H9 (cell line): ENCODE measurements at regions not wholly inside any gene's neighbourhood (a gene's known extent, or its start where the extent isn't known, plus 50 kb on each side); places are given as distances from the start of the nearest gene placed in this dataset.

ENCODE experiments used
- DNase-seq: peaks from one replicate; pipeline ENCODE4 v3.0.0-alpha.2; 2017
- H2AFZ ChIP-seq: one replicate; pipeline ENCODE4 v1.6.1; 2013; ENCODE audit warnings: mild to moderate bottlenecking, low read length, control low read depth, moderate library complexity
- H2AK5ac ChIP-seq: 2 replicates; pipeline ENCODE4 v1.6.1; 2013; ENCODE audit warnings: low read length, control low read depth, mixed read lengths; ENCODE audit not compliant: insufficient read length
- H2BK120ac ChIP-seq: one replicate; pipeline ENCODE4 v1.6.1; 2013; ENCODE audit warnings: low read depth, mild to moderate bottlenecking, low read length, control low read depth, inconsistent platforms; ENCODE audit not compliant: poor library complexity, severe bottlenecking
- H2BK12ac ChIP-seq: 2 replicates; pipeline ENCODE4 v1.6.1; 2013; ENCODE audit warnings: low read length, control low read depth, mixed read lengths, low read depth; ENCODE audit not compliant: insufficient read length
- H2BK15ac ChIP-seq: 2 replicates; pipeline ENCODE4 v1.6.1; 2013; ENCODE audit warnings: low read depth, low read length, control low read depth
- H2BK20ac ChIP-seq: one replicate; pipeline ENCODE4 v1.6.1; 2013; ENCODE audit warnings: low read depth, mild to moderate bottlenecking, low read length, control low read depth, inconsistent platforms; ENCODE audit not compliant: poor library complexity, severe bottlenecking
- H2BK5ac ChIP-seq: 2 replicates; pipeline ENCODE4 v1.6.1; 2013; ENCODE audit warnings: low read length, control low read depth, mixed read lengths; ENCODE audit not compliant: insufficient read length
- H3K14ac ChIP-seq: 2 replicates; pipeline ENCODE4 v1.6.1; 2013; ENCODE audit warnings: low read length, control low read depth; ENCODE audit not compliant: insufficient read depth
- H3K18ac ChIP-seq: 2 replicates; pipeline ENCODE4 v1.6.1; 2013; ENCODE audit warnings: low read depth, mild to moderate bottlenecking, mixed read lengths, low read length, control low read depth; ENCODE audit not compliant: insufficient read length
- H3K23ac ChIP-seq: 2 replicates; pipeline ENCODE4 v1.6.1; 2013; ENCODE audit warnings: low read length, control low read depth, mixed read lengths, low read depth; ENCODE audit not compliant: insufficient read length
- H3K23me2 ChIP-seq: 2 replicates; pipeline ENCODE4 v1.6.1; 2013; ENCODE audit warnings: low read depth, mild to moderate bottlenecking, mixed read lengths, low read length, control low read depth; ENCODE audit not compliant: insufficient read length, poor library complexity, severe bottlenecking
- H3K27ac ChIP-seq: 2 replicates; pipeline ENCODE4 v1.5.1; 2013; ENCODE audit warnings: low read length, control low read depth, mixed read lengths, low read depth; ENCODE audit not compliant: insufficient read length
- H3K27me3 ChIP-seq: 2 replicates; pipeline ENCODE4 v1.6.1; 2013; ENCODE audit warnings: low read length, control low read depth, inconsistent platforms; ENCODE audit not compliant: insufficient read depth
- H3K4ac ChIP-seq: 2 replicates; pipeline ENCODE4 v1.6.1; 2013; ENCODE audit warnings: low read depth, mild to moderate bottlenecking, control low read depth, inconsistent platforms, low read length, moderate library complexity
- H3K4me1 ChIP-seq: 2 replicates; pipeline ENCODE4 v1.6.1; 2013; ENCODE audit warnings: low read length, control low read depth, inconsistent platforms; ENCODE audit not compliant: insufficient read depth
- H3K4me2 ChIP-seq: 2 replicates; pipeline ENCODE4 v1.6.1; 2013; ENCODE audit warnings: low read length, control low read depth, mixed read lengths; ENCODE audit not compliant: insufficient read length, insufficient read depth
- H3K56ac ChIP-seq: 2 replicates; pipeline ENCODE4 v1.6.1; 2013; ENCODE audit warnings: low read depth, mild to moderate bottlenecking, mixed read lengths, low read length, control low read depth; ENCODE audit not compliant: insufficient read length
- H3K79me1 ChIP-seq: 2 replicates; pipeline ENCODE4 v1.6.1; 2013; ENCODE audit warnings: low read depth, mild to moderate bottlenecking, moderate library complexity, low read length, control low read depth, inconsistent platforms; ENCODE audit not compliant: insufficient read depth, poor library complexity, severe bottlenecking
- H3K79me2 ChIP-seq: 2 replicates; pipeline ENCODE4 v1.6.1; 2013; ENCODE audit warnings: low read length, control low read depth, inconsistent platforms; ENCODE audit not compliant: insufficient read depth
- H3K9ac ChIP-seq: 2 replicates; pipeline ENCODE4 v1.6.1; 2013; ENCODE audit warnings: low read length, control low read depth, mixed read lengths; ENCODE audit not compliant: insufficient read length; ENCODE audit errors: extremely low read depth
- H3K9me3 ChIP-seq: one replicate; pipeline ENCODE4 v1.6.1; 2013; ENCODE audit warnings: low read depth, low read length, inconsistent platforms; ENCODE audit not compliant: control insufficient read depth
- H3T11ph ChIP-seq: one replicate; pipeline ENCODE4 v1.6.1; 2013; ENCODE audit warnings: mild to moderate bottlenecking, low read length, control low read depth, inconsistent platforms
- H4K20me1 ChIP-seq: one replicate; pipeline ENCODE4 v1.6.1; 2013; ENCODE audit not compliant: control insufficient read depth, insufficient read length, insufficient read depth
- H4K5ac ChIP-seq: 2 replicates; pipeline ENCODE4 v1.6.1; 2013; ENCODE audit warnings: low read depth, mild to moderate bottlenecking, mixed read lengths, low read length, control low read depth; ENCODE audit not compliant: insufficient read length
- H4K8ac ChIP-seq: replicated peaks from 2 replicates; pipeline ENCODE4 v1.6.1; 2013; ENCODE audit warnings: low read length, control low read depth, mixed read lengths, low read depth; ENCODE audit not compliant: insufficient read length
- H4K91ac ChIP-seq: 2 replicates; pipeline ENCODE4 v1.6.1; 2013; ENCODE audit warnings: low read depth, mild to moderate bottlenecking, moderate library complexity, mixed read lengths, low read length, control low read depth; ENCODE audit not compliant: insufficient read length
- H3K27ac Mint-ChIP-seq, 3 experiments: 2 replicates in 2 of 3; 3 replicates in 1 of 3; pipeline ENCODE4 v1.8.0; 2020 to 2021; ENCODE audit warnings: mixed read lengths in 3 of 3, mild to moderate bottlenecking in 1 of 3, moderate library complexity in 1 of 3
- H3K27me3 Mint-ChIP-seq: 2 replicates; pipeline ENCODE4 v1.8.0; 2021; ENCODE audit warnings: low read depth, mild to moderate bottlenecking, moderate library complexity, mixed read lengths
- H3K36me3 Mint-ChIP-seq, 3 experiments: 2 replicates in 2 of 3; 3 replicates in 1 of 3; pipeline ENCODE4 v1.8.0; 2020 to 2021; ENCODE audit warnings: low read depth in 3 of 3, mixed read lengths in 3 of 3; ENCODE audit not compliant: insufficient read depth in 1 of 3
- H3K4me1 Mint-ChIP-seq, 2 experiments: 2 replicates each; pipeline ENCODE4 v1.8.0; 2020; ENCODE audit warnings: mixed read lengths in 2 of 2
- H3K4me3 Mint-ChIP-seq, 2 experiments: 2 replicates in 1 of 2; 3 replicates in 1 of 2; pipeline ENCODE4 v1.8.0; 2020 to 2021; ENCODE audit warnings: mild to moderate bottlenecking in 2 of 2, mixed read lengths in 2 of 2, moderate library complexity in 1 of 2
- H3K9me3 Mint-ChIP-seq, 2 experiments: 2 replicates in 1 of 2; 3 replicates in 1 of 2; pipeline ENCODE4 v1.8.0; 2020; ENCODE audit warnings: mild to moderate bottlenecking in 2 of 2, mixed read lengths in 2 of 2, moderate library complexity in 1 of 2
- whole genome bisulfite sequencing: extraction: QIAGEN DNeasy Blood & Tissue Kit; methylation state at CpG from one replicate; pipeline ENCODE4 v1.1.7; 2013; ENCODE audit warnings: missing lambda C conversion rate, low lambda C conversion rate, mixed read lengths; ENCODE audit not compliant: insufficient read length; ENCODE audit errors: extremely low coverage; 5-methylcytosine and 5-hydroxymethylcytosine counted together
- TF ChIP-seq, protein P1 (sequence below): fragments of 200-600 bp; sonication (generic); conservative IDR thresholded peaks from 3 replicates; pipeline ENCODE4 v1.8.0; 2021; ENCODE audit warnings: antibody characterized with exemption, mild to moderate bottlenecking

DNA sequence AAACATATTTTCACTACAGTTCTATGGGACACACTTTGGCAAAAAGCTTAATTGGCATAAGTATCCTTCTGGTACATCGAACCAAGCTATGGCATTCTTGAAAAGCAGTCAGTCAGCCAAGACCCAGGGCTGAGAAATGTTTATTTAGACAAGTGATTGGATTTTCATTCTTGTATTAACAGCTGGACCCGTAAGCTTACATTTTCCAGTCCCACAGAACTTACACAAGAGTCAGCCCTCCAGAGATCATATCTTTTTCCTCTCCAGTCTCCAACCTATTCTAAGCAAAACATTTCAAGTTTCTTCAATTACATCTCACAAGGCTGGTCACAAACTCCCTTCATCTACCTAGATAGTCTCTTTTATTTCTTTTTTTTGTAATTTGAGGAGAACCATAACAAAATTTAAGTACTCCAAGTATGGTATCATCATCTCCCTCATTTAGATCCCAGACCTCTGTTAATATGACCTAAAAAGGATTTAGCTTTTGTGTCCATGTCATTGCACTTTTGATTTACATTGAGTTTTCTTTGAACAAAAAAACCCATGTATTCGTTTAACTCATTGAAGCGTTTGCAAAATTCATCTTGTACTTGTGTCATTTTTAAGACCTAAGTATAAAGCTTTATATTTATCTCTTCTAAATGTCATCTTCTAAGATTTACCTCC lies 67.9 kb upstream of the GRK3 start:
- Histone ChIP-seq H2BK15ac (no peak overlapping the region), H3K4me1 (no peaks in the 10 kb centered on the region), H2AFZ (no peak overlapping the region), H3K14ac (no peak overlapping the region), H3K79me1 (no peaks in the 10 kb centered on the region), H2BK12ac (no peak overlapping the region), H2BK5ac (no peak overlapping the region), H3K23ac (no peak overlapping the region), H3K27me3 (no peaks in the 10 kb centered on the region), H3K18ac (no peak overlapping the region), H4K20me1 (no peaks in the 10 kb centered on the region), H2BK120ac (no peak overlapping the region), H3K23me2 (no peaks in the 10 kb centered on the region), H3K9me3 (no peaks in the 10 kb centered on the region), H3K4ac (no peak overlapping the region), H3K79me2 (no peaks in the 10 kb centered on the region), H4K8ac (no peak overlapping the region), H3K9ac (no peak overlapping the region), H3K4me2 (no peak overlapping the region), H3K27ac (no peak overlapping the region), H2BK20ac (no peak overlapping the region), H2AK5ac (no peak overlapping the region), H4K5ac (no peak overlapping the region), H3T11ph (no peak overlapping the region), H4K91ac (no peak overlapping the region), H3K56ac (no peak overlapping the region)
- no peaks in the 10 kb centered on the region for H3K9me3 Mint-ChIP-seq
- peaks cover 0 to under 1% (median 0%) of the 10 kb centered on the region in 3 experiments; a peak in 1 of 7 replicates for H3K36me3 Mint-ChIP-seq
- no peaks in the 10 kb centered on the region; the same call in 1 of the 2 replicates for H3K27me3 Mint-ChIP-seq
- H3K4me1 Mint-ChIP-seq, result peaks cover 17 to 20% of the 10 kb centered on the region in 2 experiments
- no peak overlapping the region for H3K4me3 Mint-ChIP-seq
- DNase-seq, result no peak
- WGBS, result no CpG with 5 or more reads among the region's 4 CpGs
- no peak overlapping the region for H3K27ac Mint-ChIP-seq
- TF ChIP-seq, protein P1, sequence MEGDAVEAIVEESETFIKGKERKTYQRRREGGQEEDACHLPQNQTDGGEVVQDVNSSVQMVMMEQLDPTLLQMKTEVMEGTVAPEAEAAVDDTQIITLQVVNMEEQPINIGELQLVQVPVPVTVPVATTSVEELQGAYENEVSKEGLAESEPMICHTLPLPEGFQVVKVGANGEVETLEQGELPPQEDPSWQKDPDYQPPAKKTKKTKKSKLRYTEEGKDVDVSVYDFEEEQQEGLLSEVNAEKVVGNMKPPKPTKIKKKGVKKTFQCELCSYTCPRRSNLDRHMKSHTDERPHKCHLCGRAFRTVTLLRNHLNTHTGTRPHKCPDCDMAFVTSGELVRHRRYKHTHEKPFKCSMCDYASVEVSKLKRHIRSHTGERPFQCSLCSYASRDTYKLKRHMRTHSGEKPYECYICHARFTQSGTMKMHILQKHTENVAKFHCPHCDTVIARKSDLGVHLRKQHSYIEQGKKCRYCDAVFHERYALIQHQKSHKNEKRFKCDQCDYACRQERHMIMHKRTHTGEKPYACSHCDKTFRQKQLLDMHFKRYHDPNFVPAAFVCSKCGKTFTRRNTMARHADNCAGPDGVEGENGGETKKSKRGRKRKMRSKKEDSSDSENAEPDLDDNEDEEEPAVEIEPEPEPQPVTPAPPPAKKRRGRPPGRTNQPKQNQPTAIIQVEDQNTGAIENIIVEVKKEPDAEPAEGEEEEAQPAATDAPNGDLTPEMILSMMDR, result no peak
